Gastrocnemius medialis (tissue), 4 donors: ENCODE measurements at regions not wholly inside any gene's neighbourhood (a gene's known extent, or its start where the extent isn't known, plus 50 kb on each side); places are given as distances from the start of the nearest gene placed in this dataset.

Source experiments
- CTCF ChIP-seq, 5 experiments: fragments of 450-650 bp in 3 of 5; fragments of 200-600 bp in 2 of 5; sonication (generic) in 2 of 5; IDR thresholded peaks in 4 of 5; conservative IDR thresholded peaks in 1 of 5; 1 replicate in 4 of 5; 2 replicates in 1 of 5; pipeline ENCODE4 v1.5.1; 2016 to 2019; ENCODE audit warnings: antibody characterized with exemption in 5 of 5, mild to moderate bottlenecking in 3 of 5, moderate library complexity in 3 of 5
- POLR2A ChIP-seq, 2 donors: fragments of 450-650 bp; IDR thresholded peaks; one replicate each; pipeline ENCODE4 v1.6.1; 2017; ENCODE audit warnings: antibody characterized with exemption in 2 of 2, mild to moderate bottlenecking in 2 of 2, moderate library complexity in 2 of 2

- TF ChIP-seq CTCF (IDR thresholded peaks at IDR 0.05 in 4 of 5, conservative IDR thresholded peaks at IDR 0.05 in 1 of 5), result no peak
- TF ChIP-seq POLR2A (IDR thresholded peaks at IDR 0.05), result no peak
These were observed 102.7 kb upstream of the BMPER start for GRCh38 chr7:33802600-33802999.
